Nephron (organoid): ENCODE measurements at regions not wholly inside any gene's neighbourhood (a gene's known extent, or its start where the extent isn't known, plus 50 kb on each side); places are given as distances from the start of the nearest gene placed in this dataset.
"Not testable (repeated sequence)": the region's sequence is repeated elsewhere in the genome, so short reads cannot be mapped to it uniquely, and the experiment has no call there.

Experiments
- H3K27ac Mint-ChIP-seq, 3 experiments: 2 replicates each; pipeline ENCODE4 v1.8.0; 2020; ENCODE audit warnings: mixed read lengths in 3 of 3, mild to moderate bottlenecking in 2 of 3, moderate library complexity in 1 of 3
- H3K27me3 Mint-ChIP-seq: 2 replicates; pipeline ENCODE4 v1.8.0; 2021; ENCODE audit warnings: low read depth, mild to moderate bottlenecking, moderate library complexity, mixed read lengths
- H3K36me3 Mint-ChIP-seq: 2 replicates; pipeline ENCODE4 v1.8.0; 2020; ENCODE audit warnings: low read depth, mixed read lengths
- H3K4me1 Mint-ChIP-seq: 2 replicates; pipeline ENCODE4 v1.8.0; 2020; ENCODE audit warnings: mixed read lengths
- H3K4me3 Mint-ChIP-seq, 3 experiments: 2 replicates each; pipeline ENCODE4 v1.8.0; 2020; ENCODE audit warnings: mild to moderate bottlenecking in 3 of 3, mixed read lengths in 3 of 3, moderate library complexity in 2 of 3
- H3K9me3 Mint-ChIP-seq: 2 replicates; pipeline ENCODE4 v1.8.0; 2020; ENCODE audit warnings: mixed read lengths
- TF ChIP-seq, protein P1 (sequence below), 3 experiments: fragments of 200-600 bp; sonication (generic); IDR thresholded peaks; one replicate each; pipeline ENCODE4 v1.5.0; 2021; ENCODE audit warnings: antibody characterized with exemption in 3 of 3; ENCODE audit not compliant: unreplicated experiment in 3 of 3

DNA sequence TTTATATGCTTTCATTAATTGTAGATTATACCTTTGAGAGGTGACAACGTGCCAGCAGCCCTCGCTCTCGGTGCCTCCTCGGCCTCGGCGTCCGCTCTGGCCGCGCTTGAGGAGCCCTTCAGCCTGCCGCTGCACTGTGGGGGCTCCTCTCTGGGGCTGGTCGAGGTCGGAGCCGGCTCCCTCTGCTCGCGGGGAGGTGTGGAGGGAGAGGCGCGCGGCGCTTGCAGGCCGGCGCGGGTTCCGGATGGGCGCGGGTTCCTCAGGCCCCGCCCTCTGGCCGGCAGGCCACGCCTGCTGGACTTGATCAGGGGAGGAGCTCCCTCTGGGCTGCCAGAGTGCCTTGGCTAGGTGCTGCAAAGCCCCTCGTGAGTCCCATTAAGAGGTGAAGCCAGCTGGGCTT is 321.1 kb upstream of the PCDH18 start:
- Mint-ChIP-seq H3K4me3 (no peak overlapping the region), H3K27me3 (no peaks in the 10 kb centered on the region), H3K4me1 (no peaks in the 10 kb centered on the region), H3K9me3 (peaks cover 28% of the 10 kb centered on the region), H3K36me3 (peaks cover 3% of the 10 kb centered on the region), H3K27ac (no peak overlapping the region)
- TF ChIP-seq, protein P1, sequence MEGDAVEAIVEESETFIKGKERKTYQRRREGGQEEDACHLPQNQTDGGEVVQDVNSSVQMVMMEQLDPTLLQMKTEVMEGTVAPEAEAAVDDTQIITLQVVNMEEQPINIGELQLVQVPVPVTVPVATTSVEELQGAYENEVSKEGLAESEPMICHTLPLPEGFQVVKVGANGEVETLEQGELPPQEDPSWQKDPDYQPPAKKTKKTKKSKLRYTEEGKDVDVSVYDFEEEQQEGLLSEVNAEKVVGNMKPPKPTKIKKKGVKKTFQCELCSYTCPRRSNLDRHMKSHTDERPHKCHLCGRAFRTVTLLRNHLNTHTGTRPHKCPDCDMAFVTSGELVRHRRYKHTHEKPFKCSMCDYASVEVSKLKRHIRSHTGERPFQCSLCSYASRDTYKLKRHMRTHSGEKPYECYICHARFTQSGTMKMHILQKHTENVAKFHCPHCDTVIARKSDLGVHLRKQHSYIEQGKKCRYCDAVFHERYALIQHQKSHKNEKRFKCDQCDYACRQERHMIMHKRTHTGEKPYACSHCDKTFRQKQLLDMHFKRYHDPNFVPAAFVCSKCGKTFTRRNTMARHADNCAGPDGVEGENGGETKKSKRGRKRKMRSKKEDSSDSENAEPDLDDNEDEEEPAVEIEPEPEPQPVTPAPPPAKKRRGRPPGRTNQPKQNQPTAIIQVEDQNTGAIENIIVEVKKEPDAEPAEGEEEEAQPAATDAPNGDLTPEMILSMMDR (IDR thresholded peaks at IDR 0.05; ENCODE audit: unreplicated experiment in 3 of 3): no peak

DNA sequence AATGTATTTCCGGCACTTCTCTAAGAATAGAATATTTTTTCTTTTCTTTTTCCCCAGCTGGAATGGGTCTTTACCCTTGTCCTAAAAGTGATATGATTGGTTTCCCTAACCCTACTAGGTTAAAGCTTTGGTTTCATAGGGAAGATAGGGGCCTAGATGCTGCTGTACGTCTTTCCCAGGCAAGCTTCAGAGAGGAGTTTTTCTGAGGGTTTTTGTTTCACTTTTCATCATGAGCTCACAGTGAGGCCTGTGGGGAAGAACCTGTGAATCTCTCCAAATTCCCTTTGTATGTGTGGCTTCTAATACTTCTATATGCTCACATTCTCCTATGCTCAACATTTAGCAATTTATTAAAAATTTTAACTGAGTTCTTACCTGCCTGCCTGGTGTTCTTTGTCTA is 320.0 kb upstream of the PCDH18 start:
- H3K4me3 Mint-ChIP-seq: no peak overlapping the region
- no peak overlapping the region for H3K27ac Mint-ChIP-seq
- no peaks in the 10 kb centered on the region for H3K4me1 Mint-ChIP-seq
- peaks cover 28% of the 10 kb centered on the region for H3K9me3 Mint-ChIP-seq
- TF ChIP-seq, protein P1 (IDR thresholded peaks at IDR 0.05; ENCODE audit: unreplicated experiment in 3 of 3): no peak
- H3K36me3 Mint-ChIP-seq: peaks cover 3% of the 10 kb centered on the region
- H3K27me3 Mint-ChIP-seq: no peaks in the 10 kb centered on the region

DNA sequence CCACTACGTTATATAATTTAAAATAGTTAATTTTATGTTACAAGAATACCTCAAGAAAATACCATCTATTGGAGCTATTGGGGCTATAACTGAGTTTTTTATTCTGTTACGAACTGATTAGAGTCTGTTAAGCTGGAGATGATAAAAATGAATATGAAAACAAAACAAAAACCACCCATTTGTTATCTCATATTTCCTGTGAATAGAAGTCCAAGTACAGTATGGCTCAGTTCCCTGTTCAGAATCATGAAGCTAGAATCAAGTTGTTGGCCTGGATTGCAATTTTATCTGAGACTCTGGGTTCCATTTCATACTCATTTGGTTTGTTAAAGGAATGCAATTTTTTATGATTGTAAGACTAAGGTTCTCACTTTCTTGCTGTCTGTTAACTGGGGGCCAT is 319.1 kb upstream of the PCDH18 start:
- peaks cover 3% of the 10 kb centered on the region for H3K36me3 Mint-ChIP-seq

DNA sequence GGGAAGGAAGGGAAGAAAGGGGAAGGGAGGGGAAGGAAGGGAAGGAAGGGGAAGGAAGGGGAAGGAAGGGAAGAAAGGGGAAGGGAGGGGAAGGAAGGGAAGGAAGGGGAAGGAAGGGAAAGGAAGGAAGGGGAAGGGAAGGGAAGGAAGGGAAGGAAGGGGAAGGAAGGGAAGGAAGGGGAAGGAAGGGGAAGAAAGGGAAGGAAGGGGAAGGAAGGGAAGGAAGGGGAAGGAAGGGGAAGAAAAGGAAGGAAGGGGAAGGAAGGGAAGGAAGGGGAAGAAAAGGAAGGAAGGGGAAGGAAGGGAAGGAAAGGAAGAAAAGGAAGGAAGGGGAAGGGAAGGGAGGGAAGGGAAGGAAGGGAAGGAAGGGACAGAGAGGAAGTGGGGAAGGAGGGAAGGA is 295.7 kb upstream of the PCDH18 start:
- not testable (repeated sequence) for H3K27me3 Mint-ChIP-seq, H3K27ac Mint-ChIP-seq, H3K4me3 Mint-ChIP-seq, H3K36me3 Mint-ChIP-seq, H3K4me1 Mint-ChIP-seq
- peaks cover 17% of the 10 kb centered on the region for H3K9me3 Mint-ChIP-seq

More for the DNA sequence above, 319.1 kb upstream of the PCDH18 start:
- H3K4me3 Mint-ChIP-seq: no peak overlapping the region
- no peaks in the 10 kb centered on the region for H3K4me1 Mint-ChIP-seq
- H3K9me3 Mint-ChIP-seq: peaks cover 28% of the 10 kb centered on the region
- no peak overlapping the region for H3K27ac Mint-ChIP-seq
- no peaks in the 10 kb centered on the region for H3K27me3 Mint-ChIP-seq
- TF ChIP-seq, protein P1 (IDR thresholded peaks at IDR 0.05; ENCODE audit: unreplicated experiment in 3 of 3): no peak

DNA sequence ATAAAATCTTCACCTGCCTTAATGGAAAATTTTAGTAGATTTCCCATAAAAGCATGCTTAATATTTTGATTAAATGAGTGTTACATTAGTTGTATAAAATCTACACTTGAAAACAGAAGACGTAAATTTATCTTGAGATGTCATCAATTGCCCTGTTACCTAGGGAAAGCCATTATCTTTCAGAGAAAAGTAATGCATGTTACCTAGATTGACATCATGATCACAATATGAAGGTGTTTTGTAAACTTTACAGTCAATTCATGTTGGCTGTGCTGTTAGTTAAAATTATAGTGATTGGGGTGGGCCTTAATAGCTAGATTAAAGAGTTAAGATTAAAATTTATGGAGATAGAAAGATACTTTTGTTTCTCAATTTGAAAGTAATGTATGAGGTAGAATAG is 293.2 kb upstream of the PCDH18 start:
- Mint-ChIP-seq H3K4me3 (no peak overlapping the region), H3K36me3 (no peaks in the 10 kb centered on the region), H3K9me3 (peaks cover 5% of the 10 kb centered on the region), H3K27me3 (no peaks in the 10 kb centered on the region), H3K27ac (no peak overlapping the region), H3K4me1 (no peaks in the 10 kb centered on the region)
- TF ChIP-seq, protein P1 (IDR thresholded peaks at IDR 0.05; ENCODE audit: unreplicated experiment in 3 of 3): no peak

DNA sequence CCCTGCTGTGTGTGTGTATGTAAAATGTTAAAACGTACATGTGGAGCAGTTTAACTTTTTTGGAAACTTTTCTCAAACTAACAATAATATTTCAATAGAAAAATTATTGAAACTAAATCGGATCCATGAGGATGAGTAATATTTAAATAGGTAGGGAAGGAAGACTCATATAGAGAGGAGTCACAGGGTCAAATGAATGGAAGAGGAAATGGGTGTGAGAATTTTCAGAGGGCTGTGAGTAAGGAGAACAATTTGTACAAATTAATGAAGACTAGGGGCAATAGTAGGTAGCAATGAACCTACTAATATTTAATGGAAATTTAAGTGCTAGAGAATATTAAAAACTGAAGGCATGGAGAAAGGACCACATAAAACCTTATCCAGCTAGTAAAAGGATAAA is 290.7 kb upstream of the PCDH18 start:
- no peaks in the 10 kb centered on the region for H3K27me3 Mint-ChIP-seq
- peaks cover 4% of the 10 kb centered on the region for H3K9me3 Mint-ChIP-seq
- no peaks in the 10 kb centered on the region for H3K36me3 Mint-ChIP-seq
- TF ChIP-seq, protein P1 (IDR thresholded peaks at IDR 0.05; ENCODE audit: unreplicated experiment in 3 of 3): no peak
- H3K4me3 Mint-ChIP-seq: no peak overlapping the region
- no peak overlapping the region for H3K27ac Mint-ChIP-seq
- H3K4me1 Mint-ChIP-seq: no peaks in the 10 kb centered on the region
